ENCODE measurements at regions not wholly inside any gene's neighbourhood (a gene's known extent, or its start where the extent isn't known, plus 50 kb on each side); places are given as distances from the start of the nearest gene placed in this dataset.

DNA sequence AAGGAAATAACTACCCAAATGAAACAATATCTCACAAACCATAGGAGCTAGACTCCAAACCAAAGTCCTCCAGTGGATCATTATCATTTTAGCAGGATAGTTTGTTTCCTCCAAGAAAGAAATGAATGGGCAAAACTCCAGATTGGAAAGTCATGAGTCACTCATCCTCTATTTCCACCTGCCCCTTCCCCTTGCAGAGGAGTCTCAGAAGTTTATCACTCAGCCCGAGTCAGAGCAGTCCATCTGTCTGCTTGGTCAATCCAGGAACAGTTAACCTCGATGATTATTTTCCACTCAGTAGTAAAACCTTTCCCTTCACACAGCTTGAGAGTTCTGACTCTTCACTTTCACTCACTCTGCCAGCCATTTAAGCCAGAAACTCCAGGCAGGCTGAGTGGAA lies 462.2 kb downstream of the BCL11A start:
- no peak for DNase-seq

DNA sequence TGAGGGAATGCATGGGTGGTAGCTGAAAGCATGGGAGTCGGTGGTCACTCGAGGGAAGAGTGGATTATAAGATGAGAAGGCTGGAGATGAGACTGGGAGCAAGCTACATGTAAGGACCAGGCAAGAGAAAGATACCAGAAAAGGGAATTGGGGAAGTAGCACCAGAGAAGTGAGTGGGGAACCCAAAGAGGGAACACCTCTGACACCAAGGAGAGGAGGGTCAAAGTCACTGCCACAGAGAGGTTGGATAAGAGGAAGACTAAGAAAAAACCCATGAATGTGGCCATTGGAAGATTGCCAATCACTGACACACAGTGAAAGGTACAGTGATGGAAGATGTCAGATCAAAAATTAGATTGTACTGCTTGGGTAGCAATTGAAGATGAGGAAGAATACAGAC lies 473.9 kb downstream of the BCL11A start:
- DNase-seq = no peak

DNA sequence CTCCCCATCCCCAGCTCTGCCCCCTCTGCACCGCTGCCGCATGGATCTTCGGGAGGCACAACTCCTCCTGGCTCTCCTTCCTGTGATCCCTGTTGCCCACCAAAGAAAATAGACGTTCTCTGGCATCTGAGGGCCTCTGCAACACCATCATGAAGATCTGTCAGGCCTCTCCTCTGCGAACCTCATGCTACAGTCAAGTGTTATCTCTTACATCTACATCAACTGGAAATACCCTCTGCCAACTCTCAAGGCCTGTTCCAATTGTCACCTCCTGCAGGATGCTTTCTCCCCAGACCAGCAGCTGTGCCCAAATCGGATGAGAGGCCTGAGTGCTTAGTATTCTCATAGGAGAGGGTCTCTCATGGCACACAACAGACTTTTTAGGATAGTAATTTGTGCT lies 478.4 kb downstream of the BCL11A start:
- no peak for DNase-seq

DNA sequence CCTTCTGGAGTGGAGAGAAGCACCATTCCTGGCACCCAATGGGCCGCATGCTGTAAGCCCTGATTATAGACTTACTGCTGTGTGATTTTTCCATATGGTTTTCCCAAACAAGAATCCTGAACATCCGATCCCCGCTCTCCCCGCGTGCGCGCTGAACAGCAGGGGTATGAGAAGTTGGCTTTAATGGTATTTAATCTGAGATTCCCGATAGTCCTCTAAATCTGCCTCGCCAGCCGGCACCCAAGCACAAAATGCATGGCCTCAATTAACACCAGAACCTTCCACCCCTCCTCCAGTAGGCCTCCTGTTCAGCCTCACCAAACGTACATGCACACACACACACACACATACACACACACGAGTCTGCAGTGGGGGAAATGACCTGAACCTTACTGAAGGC lies 480.3 kb downstream of the BCL11A start:
- no peak for DNase-seq

DNA sequence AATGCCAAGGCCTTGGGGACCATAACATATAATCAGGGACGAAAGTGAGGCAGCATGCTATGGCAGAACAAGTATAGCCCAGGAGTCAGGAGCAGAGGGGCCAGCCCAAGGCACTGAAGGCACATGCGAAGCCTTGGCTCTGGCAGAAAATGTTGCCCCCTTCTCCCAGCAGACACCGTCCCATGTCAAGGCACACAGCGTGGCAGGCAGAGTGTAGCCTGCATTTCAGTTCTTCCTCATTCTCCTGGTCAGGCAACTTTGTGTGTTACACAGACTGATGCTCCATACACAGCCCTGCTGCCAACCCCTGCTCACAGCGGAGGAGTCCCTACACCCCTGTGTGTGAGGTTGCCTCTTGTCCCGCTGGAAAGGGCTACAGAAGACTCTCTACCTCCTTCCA lies 480.8 kb downstream of the BCL11A start:
- no peak for DNase-seq

DNA sequence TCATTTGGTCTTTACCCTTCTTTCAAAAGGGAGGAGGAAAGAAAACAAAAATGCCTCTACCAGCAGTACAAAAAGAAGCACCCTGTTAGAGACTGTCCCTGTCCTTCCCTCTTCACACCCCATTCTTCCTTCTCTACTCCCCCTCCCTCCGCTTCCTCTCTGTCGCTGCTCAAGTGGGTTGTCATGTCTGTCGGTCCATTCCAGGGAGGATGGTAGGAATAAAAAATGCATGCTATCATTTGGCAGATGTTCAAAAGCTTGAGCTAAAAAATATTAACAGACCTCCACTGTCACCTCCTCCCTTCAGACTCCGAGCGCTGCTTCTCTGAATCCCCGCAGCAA lies 482.0 kb downstream of the BCL11A start:
- no peak for DNase-seq

DNA sequence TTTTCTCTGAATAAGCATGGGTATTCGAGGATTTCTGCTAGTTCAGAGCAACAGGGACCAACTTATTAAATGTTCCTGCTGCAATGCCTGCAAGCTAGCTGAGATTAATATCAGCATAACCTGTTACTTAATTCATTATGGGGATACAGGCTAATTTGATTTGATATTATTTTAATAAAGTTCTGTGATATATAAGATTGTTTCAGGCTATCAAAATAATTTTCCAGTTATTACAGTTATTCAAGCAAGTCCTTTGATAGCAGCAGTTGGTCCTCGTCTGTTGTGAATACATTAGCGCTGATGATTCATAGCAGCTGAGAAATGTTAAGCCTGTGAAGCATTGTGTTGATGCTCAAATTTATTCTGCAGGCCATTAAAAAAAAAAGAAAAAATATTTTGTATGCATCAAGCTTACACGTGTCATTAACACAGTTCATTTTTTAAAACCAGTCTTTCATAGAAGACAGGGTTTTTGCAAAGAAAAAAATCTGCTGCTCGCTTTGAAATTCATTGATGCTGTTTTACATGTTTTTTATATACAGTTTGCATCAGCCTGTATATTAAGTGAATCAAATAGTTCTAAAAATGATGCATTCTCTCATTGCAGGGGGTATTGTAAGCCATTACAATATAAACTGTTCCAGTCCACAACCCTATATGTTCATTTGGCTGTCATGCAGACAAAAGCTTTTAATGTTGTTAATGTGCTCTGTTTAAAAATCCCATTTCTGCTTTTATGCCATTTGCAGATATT lies 482.5 kb downstream of the BCL11A start:
- no peak for DNase-seq

DNA sequence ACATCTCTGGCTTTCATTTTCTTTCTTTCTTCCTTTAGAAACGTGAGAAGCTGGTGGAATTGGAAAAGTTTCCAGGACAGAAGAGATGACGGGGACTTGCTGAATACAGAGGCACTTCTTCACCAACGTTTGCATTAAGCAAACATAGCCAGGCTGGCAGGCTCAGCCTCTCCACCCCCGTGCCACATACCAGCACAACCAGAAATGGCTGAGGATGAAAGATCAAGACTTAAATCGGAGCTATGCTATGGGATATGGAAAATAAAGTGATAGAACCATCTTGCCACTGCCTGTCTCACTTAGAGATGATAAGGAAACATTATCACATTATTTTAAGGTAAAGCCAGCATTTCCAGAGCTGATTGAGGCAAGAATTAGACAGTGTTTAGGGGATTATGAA lies 483.3 kb downstream of the BCL11A start:
- DNase-seq = no peak

DNA sequence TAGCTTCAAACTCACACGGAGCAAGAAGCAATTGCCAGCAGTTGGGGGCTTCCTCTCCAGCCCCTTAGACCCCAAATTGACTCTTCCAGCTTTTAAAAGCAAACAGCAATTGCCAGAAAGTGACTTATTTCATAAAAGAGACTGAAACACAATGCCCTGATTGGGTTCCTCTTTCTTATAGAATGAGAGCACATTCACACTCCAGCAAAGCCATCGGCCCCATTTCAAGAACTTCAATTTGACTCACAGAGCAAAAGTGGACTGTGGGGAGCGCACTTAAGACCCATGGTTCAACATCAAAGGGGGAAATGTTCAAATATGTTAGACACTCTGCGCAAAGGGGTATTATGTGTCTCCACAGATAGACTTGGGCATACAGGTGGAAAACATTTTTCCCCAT lies 484.7 kb downstream of the BCL11A start:
- no peak for DNase-seq

DNA sequence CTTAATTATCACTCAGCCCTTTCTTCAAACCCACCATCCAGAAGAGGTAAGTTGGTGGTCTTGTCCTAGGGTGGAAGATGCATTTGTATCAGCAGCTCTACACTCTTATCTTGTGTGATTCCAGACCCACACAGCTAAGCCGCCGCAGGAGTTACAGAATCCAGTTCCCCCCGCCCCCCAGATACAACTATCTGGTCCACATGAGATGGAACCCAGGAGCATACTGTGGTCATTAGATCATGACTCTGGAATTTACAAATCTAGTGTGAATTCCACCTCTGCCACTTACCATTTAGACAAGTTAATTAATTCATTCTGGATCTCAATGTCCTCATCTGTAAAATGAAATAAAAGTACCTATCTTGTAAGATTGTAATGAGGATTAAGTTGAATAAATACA lies 486.4 kb downstream of the BCL11A start:
- DNase-seq = no peak

DNA sequence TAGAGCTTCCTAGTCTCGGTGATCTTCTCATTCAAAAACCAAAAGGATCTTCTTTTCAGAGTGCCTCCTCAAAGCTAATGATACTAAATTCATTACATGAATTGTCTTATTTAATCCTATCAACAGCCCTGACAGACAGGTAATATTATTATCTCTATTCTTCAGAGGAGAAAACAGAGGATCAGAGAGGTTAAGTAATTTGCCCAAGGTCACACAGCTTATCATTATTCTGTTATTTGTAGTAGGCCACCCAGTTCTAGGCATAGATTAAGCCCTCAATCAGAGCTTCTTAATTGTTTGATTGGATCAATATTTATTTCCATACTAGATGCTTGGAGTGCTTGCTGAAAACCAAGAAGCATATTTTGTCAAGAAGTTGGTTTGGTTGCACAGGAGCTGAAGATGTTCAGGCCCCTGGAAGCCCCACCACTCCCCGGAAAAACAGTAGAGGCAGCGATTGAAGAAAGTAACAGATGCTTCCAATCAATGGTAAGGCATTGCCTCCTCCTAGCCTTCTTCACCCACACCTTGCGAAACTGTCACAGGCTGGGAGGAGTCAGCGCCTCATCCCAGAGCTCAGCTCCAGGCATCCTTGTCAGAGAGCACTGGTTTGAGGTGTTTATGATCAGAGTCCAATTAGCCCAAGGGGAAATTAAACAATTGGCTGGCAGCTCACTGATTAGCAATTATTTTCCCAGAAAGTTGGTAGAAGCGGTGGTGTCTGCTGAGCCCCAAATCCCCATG lies 487.2 kb downstream of the BCL11A start:
- no peak for DNase-seq

DNA sequence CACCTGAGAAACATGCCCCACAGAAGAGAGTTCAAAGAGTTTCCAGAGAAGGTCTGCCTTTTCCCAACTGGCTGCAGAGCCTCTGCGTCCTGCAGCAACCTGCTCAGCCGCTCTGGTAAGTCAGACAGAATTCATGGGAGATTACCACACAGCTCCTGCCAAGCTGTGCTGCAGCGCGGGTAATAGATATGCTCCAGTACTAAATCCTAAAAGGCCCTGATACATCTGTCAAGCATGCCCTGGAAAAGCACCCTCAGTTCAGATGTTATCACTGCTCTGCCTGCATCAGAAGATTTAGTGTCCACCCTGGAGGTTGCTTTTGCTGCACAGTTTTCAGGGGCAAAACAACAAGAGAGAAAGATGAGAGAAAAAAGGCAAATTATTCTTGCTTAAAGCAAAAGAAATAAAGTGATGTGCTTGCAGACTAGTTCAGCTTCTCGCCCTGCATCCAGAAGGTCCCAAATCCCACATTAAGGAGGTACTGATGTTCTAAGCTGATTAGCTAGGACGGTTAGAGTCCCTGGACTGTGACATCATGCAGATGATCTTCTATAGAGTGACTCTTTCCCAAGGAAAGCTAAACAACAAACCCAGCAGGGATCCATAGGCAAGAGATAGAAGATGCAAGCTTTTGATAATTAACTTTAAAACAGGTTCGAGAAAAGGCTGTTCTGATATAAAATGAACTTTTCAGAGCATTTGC lies 488.6 kb downstream of the BCL11A start:
- DNase-seq = no peak

DNA sequence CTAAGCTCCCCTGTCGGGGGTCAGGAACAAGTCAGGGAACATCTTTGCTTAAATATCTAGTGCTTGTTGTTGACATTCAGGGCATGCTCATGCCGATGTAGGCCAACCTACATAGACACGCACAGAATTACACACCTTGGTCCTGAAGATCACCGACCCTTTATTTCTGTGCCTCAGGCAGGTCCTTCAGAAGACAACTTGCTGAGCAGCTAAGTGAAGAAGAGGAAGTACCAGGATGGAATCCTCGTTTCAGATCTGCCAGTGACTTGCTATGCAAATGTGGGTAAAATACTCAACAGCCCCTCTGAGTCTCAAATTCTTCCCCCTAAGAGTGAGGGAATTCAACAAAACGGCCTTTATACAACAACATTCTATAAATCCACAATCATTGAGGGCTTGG lies 494.7 kb downstream of the BCL11A start:
- DNase-seq = no peak

DNA sequence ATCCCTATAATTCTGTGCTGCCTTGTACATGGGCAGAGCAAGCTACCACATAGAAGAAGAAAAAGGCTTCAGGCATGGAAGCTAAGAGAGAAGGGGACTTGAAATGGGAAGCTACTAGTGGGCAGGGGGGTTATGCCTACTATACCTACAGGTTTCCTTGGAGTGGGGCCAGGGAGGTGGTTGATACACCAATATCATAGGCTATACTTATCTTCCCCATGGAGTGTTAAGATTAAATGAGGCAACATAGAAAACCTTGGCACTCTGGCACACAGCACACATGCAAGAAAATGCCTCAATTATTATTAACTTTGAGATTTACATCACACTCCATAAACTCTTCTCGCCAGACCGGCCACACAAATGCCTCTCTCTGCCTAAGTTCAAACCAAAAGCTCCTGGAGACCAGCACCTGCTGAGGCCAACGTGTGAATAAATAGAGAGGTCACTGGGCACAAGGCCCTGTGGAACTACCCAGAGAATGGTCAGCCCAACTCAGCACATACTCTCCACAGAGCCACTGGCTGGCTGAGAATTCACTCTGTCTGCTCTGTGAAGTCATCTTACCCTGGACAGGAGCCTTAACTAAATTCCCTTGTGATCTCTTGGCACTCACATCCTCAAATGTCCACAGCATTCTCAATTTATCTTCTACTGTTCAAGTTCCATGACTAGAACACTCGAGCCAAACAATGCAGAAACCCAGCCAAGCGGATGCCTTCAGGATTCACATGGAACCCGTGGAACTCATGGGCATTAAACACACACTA lies 498.7 kb downstream of the BCL11A start:
- no peak for DNase-seq

DNA sequence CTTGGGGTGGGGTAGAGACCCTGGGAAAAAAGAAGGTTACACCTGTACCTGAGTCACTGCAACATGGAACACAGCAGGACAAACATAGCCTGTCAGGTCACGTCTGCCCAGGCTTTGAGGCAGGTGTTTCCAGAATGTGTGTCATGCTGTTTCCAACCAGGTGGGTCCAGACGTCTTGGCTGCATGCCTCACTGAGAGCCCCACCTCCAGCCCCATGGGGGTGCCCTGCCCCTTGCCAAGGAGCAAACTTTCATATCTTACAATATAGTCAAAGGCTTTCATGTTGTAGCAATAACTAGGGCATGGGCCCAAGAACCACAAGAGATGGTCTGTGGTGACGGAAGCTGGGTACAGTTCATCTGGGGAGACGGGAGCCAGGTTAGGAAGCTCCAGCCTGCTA lies 499.7 kb downstream of the BCL11A start:
- no peak for DNase-seq

DNA sequence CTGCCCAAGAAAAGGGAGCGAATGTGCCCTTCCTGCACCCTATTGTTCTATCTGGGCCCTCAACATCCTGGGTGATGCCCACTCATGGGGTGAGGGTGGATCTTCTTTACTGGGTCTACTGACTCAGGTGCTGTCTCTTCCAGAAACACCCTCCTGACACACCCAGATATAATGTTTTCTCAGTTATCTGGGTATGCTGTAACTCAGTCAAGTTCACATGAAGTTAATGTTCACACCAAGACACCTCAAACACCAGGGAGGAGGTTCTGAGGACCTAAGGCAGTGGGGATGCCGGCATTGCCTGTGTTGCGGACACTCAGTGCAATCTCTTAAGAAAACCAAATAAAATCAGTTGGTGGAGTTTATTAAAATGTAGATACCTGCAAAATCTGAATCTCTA lies 500.9 kb downstream of the BCL11A start:
- DNase-seq = no peak

DNA sequence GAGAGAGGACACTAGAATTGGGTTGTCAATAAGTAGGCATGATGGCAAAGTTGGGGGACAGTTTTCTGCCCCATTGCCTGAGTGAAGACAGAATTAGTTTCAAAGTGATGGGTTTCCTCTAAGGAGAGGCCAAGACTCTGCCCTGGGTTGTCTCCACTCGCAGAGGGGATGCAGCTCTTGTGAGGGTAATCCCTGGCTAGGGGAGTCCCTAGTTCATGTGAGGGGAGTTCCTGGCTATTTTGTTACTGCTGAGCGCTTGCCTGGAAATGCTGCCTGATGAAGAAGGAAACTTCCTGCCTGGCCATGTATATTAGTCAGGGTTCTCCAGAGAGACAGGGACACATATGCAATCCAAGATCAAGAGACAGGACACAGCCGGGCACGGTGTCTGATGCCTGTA lies 501.5 kb downstream of the BCL11A start:
- DNase-seq = no peak

DNA sequence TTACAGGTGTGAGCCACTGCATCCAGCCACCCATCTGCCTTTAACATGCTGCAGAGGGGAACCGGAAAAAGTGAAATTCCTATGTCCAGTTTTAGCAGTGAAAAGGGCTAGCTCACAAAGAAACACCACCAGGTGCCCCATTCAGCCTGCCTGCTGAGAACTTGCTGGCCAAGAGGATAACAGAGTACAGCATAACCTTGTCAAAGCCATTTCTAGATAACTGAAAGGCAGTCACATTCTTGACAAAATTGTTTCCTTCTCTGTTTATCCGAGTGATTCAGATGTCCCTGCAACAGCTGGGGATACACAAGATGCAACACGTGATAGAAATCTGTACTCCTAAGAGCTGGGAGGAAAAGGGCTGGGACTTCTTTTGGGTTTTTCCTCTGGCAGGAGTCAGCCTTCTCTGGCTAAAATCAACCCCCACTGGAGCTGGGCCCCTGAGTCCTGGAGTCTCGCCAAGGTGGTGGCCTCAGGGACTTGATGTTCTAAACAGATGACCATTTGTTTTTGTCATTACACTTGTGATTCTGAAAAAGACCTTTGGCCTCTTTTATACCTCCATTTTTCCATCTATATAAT lies 505.4 kb downstream of the BCL11A start:
- DNase-seq = no peak

DNA sequence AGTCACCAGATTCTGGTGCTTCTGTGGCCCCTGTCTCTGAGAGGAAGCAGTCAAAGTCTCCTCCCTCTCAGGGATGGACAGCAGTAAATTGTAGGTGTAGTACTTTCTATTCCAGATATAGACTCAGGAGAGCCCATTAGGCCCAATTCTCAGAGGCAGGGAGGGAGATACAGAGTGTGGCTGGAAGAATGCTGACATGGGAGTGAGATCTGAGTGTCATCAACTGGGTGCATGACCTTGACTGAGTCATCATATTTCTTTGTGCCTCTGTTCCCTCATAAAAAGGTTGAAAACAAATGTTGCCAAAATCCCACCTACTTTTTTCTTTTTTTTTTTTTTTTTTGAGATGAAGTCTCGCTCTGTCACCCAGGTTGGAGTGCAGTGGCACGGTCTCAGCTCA lies 506.1 kb downstream of the BCL11A start:
- no peak for DNase-seq

DNA sequence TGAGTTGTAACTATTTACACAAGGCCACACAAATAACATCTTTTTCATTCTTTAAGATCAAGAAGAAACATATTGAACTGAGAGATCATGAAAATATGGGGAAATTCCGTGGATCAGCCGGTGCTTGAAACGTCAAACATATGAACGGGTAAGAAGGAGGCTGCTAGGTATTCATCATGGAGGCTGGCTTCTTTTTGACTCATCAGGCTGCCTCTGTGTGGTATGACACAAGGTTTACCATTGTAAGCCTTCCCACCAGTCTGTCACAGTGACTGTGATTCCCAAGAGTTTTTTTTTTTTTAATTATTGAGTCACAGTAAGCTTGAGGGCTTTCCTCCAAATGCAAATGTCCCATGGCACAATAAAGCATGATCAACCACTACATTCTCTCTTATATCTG lies 506.9 kb downstream of the BCL11A start:
- DNase-seq = no peak

DNA sequence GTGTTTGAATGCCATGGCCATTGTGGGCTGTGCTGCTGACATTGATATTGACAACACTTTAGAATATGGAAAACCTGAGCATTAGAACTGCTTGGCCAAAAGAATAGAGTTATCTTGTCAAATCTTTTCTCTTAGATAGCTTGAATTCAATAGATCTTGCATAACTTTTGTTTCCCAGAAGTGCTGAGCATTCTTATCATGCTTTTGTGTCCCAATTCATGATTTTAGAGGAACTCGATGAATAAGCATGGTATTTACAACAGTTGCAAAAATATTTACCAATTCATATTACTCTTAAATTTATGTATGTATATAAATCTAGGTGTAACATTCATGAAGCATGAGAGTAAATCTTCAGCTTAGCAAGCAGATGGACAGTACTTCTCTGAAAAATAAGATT lies 508.0 kb downstream of the BCL11A start:
- no peak for DNase-seq

DNA sequence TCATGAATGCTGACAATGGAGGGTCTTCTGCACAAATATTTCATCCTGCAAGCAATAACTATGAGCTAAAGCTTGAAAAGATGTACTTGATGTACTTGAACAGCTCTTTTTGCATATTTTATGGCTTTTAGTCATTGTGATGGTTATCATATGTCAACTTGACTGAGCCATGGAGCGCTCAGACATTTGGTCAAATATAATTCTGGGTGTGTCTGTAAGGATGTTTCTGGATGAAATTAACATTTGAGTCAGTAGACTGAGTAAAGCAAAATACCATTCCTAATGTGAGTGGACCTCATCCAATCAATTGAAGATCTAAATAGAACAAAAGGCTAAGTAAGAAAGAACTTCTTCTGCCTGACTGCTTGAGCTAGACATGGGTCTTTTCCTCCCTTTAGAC lies 509.0 kb downstream of the BCL11A start:
- DNase-seq = no peak

DNA sequence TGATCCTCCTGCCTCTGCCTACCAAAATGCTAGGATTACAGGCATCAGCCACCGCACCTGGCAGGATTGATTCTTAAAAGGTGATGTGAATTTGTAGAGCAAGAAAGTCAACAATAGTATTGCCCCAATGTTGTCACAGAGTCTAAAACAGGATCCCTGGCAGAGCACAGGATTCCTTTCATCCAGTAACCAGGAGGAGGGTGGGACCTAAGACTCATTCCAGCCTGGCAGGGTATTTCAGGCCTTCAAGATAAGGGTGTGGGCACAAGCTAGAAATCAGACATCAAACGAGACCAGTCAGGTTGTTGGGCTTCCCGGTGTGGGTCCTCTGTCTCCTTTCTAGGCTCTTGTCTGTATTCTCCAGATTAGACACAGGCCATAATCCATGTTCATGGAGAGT lies 511.4 kb downstream of the BCL11A start:
- DNase-seq = no peak

All from amniotic stem cell (primary cell).